ENCODE measurements at regions not wholly inside any gene's neighbourhood (a gene's known extent, or its start where the extent isn't known, plus 50 kb on each side); places are given as distances from the start of the nearest gene placed in this dataset.
"Not testable (repeated sequence)": the region's sequence is repeated elsewhere in the genome, so short reads cannot be mapped to it uniquely, and the experiment has no call there.

DNA sequence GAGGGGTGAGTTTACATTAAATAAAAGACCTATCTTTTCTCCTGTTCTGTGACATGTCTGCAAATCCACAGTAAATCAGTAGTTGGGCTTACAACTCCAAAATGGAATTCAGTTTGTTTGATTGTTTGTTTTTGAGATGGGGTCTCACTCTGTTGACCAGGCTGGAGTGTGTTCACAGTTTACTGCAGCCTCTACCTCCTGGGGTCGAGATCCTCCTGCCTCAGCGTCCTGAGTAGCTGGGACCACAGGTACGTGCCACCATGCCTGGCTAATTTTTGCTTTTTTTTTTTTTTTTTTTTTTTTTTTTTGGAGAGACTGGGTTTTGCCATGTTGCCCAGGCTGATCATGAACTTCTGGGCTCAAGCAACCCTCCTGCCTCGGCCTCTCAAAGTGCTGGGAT lies 63.5 kb upstream of the ADPGK start:
- H3K36me3 ChIP-seq, result no peaks in the 10 kb centered on the region
- 61 to 63% methylated on average over 4 of the region's 4 CpGs for WGBS, 2 donors
- H3K4me3 ChIP-seq, result no peak overlapping the region
- ATAC-seq (no peak), DNase-seq (no peak)
- intact Hi-C loops (cut with DNase I), result no loop called here
- H3K27me3 ChIP-seq, result peaks cover 0 to 32% (median 19%) of the 10 kb centered on the region in 7 donors
- TF ChIP-seq, protein P1, sequence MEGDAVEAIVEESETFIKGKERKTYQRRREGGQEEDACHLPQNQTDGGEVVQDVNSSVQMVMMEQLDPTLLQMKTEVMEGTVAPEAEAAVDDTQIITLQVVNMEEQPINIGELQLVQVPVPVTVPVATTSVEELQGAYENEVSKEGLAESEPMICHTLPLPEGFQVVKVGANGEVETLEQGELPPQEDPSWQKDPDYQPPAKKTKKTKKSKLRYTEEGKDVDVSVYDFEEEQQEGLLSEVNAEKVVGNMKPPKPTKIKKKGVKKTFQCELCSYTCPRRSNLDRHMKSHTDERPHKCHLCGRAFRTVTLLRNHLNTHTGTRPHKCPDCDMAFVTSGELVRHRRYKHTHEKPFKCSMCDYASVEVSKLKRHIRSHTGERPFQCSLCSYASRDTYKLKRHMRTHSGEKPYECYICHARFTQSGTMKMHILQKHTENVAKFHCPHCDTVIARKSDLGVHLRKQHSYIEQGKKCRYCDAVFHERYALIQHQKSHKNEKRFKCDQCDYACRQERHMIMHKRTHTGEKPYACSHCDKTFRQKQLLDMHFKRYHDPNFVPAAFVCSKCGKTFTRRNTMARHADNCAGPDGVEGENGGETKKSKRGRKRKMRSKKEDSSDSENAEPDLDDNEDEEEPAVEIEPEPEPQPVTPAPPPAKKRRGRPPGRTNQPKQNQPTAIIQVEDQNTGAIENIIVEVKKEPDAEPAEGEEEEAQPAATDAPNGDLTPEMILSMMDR (IDR thresholded peaks at IDR 0.05), result no peak
- H3K4me1 ChIP-seq, result peaks cover 0 to under 1% (median 0%) of the 10 kb centered on the region in 9 donors
- no peaks in the 10 kb centered on the region for H3K9me3 ChIP-seq
- H3K27ac ChIP-seq, result no peak overlapping the region

DNA sequence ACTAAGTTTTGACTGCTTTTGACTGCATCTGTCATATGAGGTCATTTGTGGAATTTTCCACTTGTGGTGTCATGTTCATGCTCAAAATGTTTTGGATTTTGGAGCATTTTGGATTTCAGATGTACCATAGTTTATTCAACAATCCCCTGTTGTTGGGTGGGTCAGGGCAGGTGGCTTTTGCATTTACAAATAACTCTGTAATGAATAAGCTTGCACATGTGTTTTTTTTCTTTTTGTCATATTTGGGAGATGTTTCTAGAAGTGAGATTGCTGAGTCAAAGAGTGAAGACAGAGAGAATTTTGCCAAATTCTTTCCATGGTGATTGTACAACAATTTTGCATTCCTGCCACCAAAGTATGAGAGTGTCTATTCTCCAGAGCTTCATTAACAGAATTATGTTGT lies 62.4 kb upstream of the ADPGK start:
- H3K27ac ChIP-seq, result no peak overlapping the region
- DNase-seq (no peak), ATAC-seq (peak in 1 of 8 donors; percentile 24)
- no peak overlapping the region for H3K4me3 ChIP-seq
- no peaks in the 10 kb centered on the region for H3K9me3 ChIP-seq
- H3K36me3 ChIP-seq, result no peaks in the 10 kb centered on the region
- intact Hi-C loops (cut with DNase I), result no loop called here
- no peaks in the 10 kb centered on the region for H3K4me1 ChIP-seq
- H3K27me3 ChIP-seq, result peaks cover 0 to 31% (median 20%) of the 10 kb centered on the region in 7 donors
- TF ChIP-seq, protein P1 (IDR thresholded peaks at IDR 0.05), result no peak

DNA sequence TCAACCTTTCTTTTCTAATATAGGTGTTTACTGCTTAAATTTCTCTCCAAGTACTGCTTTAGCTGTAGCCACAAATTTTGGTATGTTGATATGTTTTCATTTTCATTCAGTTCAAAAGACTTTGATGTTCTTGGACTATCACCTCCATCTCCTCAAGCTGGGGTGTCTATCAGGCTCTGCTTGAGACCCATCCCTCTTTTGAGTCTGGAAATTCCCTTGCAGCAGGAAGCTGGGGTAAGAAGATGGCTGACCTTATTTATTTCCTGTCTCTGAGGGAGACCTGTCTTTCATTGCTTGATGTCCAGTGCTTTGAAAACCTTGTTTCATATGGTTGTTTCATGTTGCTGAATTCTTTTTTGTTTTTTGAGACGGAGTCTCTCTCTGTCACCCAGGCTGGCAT lies 60.5 kb upstream of the ADPGK start:
- DNase-seq (no peak), ATAC-seq (no peak)
- Histone ChIP-seq H3K27ac (no peak overlapping the region), H3K9me3 (no peaks in the 10 kb centered on the region), H3K27me3 (peaks cover 0 to 15% (median 8%) of the 10 kb centered on the region in 7 donors), H3K4me1 (no peaks in the 10 kb centered on the region), H3K36me3 (no peaks in the 10 kb centered on the region), H3K4me3 (no peak overlapping the region)
- intact Hi-C loops (cut with DNase I), result no loop called here
- TF ChIP-seq, protein P1 (IDR thresholded peaks at IDR 0.05), result no peak
- WGBS, 2 donors, result 88 to 95% methylated on average over 1 of the region's 1 CpG

DNA sequence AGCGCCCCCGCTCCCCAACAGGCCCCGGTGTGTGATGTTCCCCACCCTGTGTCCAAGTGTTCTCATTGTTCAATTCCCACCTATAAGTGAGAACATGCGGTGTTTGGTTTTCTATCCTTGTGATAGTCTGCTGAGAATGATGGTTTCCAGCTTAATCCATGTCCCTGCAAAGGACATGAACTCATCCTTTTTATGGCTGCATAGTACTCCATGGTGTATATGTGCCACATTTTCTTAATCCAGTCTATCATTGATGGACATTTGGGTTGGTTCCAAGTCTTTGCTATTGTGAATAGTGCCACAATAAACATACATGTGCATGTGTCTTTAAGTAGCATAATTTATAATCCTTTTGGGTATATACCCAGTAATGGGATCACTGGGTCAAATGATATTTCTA lies 59.8 kb upstream of the ADPGK start:
- ATAC-seq; H3K9me3 ChIP-seq; H3K27ac ChIP-seq; H3K36me3 ChIP-seq; intact Hi-C loops (cut with DNase I); H3K4me3 ChIP-seq; H3K4me1 ChIP-seq; DNase-seq: not testable (repeated sequence)
- H3K27me3 ChIP-seq, result peaks cover 0 to 14% (median 6%) of the 10 kb centered on the region in 7 donors
- 96 to 98% methylated on average over 4 of the region's 4 CpGs for WGBS, 2 donors

DNA sequence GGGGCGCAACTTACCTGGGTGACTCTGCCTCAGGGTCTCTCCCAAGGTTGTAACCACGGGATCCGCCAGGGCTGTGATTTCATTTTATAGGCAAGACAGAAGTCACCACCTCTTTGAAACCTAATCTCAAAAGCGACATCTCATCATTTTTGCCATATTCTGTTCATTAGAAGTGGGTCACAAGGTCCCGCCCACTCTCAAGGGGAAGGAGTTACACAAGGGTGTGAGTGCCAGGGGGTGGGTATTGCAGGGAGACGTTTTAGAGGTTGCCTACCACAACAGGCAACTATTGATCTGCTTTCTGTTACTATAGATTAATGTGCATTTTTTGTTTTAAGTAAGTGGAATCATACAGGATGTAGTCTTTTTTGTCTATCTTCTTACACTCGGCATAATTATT lies 56.6 kb upstream of the ADPGK start:
- Histone ChIP-seq H3K9me3 (no peaks in the 10 kb centered on the region), H3K27ac (no peak overlapping the region), H3K36me3 (no peaks in the 10 kb centered on the region), H3K4me3 (no peak overlapping the region), H3K4me1 (peaks cover 0 to 7% (median 0%) of the 10 kb centered on the region in 9 donors), H3K27me3 (peaks cover 0 to 14% (median 3%) of the 10 kb centered on the region in 7 donors)
- intact Hi-C loops (cut with DNase I), result no loop called here
- TF ChIP-seq, protein P1 (IDR thresholded peaks at IDR 0.05), result no peak
- no peak for ATAC-seq
- DNase-seq, result no peak
- 79 to 82% methylated on average over 7 of the region's 7 CpGs for WGBS, 2 donors
